Glutamatergic neuron (in vitro differentiated cells): ENCODE measurements at regions not wholly inside any gene's neighbourhood (a gene's known extent, or its start where the extent isn't known, plus 50 kb on each side); places are given as distances from the start of the nearest gene placed in this dataset.
A peak's percentile ranks its signal among the peaks of the same experiment; 100 is the strongest.

ENCODE experiments used
- DNase-seq: peaks from one replicate; pipeline ENCODE4 v3.0.0; 2022
- H3K27ac Mint-ChIP-seq: one replicate; pipeline ENCODE4 v1.8.0; 2020; ENCODE audit warnings: mild to moderate bottlenecking, mixed read lengths, inconsistent platforms; ENCODE audit not compliant: unreplicated experiment
- H3K27me3 Mint-ChIP-seq: one replicate; pipeline ENCODE4 v1.8.0; 2020; ENCODE audit warnings: mild to moderate bottlenecking, moderate library complexity, mixed read lengths, inconsistent platforms; ENCODE audit not compliant: unreplicated experiment
- H3K36me3 Mint-ChIP-seq: one replicate; pipeline ENCODE4 v1.8.0; 2020; ENCODE audit warnings: mild to moderate bottlenecking, mixed read lengths, inconsistent platforms; ENCODE audit not compliant: unreplicated experiment
- H3K4me1 Mint-ChIP-seq: one replicate; pipeline ENCODE4 v1.8.0; 2020; ENCODE audit warnings: mild to moderate bottlenecking, low read depth, mixed read lengths, inconsistent platforms; ENCODE audit not compliant: unreplicated experiment
- H3K4me3 Mint-ChIP-seq: one replicate; pipeline ENCODE4 v1.8.0; 2020; ENCODE audit warnings: mild to moderate bottlenecking, mixed read lengths, inconsistent platforms; ENCODE audit not compliant: unreplicated experiment
- H3K9me3 Mint-ChIP-seq: one replicate; pipeline ENCODE4 v1.8.0; 2020; ENCODE audit warnings: mild to moderate bottlenecking, moderate library complexity, mixed read lengths, inconsistent platforms; ENCODE audit not compliant: unreplicated experiment
- TF ChIP-seq, protein P1 (sequence below): fragments of 200-600 bp; sonication (generic); IDR thresholded peaks from one replicate; pipeline ENCODE4 v1.5.0; 2021; ENCODE audit not compliant: partially characterized antibody, unreplicated experiment

DNA sequence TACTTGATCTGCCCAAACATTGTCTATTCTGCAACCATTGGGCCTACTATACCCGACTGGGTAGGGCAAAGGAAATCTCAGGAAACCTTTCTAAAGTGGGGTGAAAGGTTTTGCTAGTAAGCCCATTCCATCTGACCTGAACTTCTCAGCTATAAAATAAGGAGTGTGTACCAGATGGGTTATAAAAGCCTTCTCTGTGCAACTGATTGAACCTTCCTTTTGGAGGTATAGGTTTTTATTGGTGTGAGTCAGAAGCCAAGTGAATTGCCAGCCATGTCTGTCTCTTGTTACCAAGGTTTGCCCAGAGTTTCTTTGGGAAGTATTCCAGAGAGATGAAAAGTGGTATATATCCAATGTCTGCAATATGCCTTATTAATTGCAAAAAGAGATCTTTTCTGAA, 1271.0 kb upstream of the WWC1 start:
- Mint-ChIP-seq H3K4me1 (no peaks in the 10 kb centered on the region), H3K9me3 (no peaks in the 10 kb centered on the region), H3K4me3 (no peak overlapping the region), H3K27me3 (no peaks in the 10 kb centered on the region), H3K36me3 (no peaks in the 10 kb centered on the region), H3K27ac (no peak overlapping the region)
- no peak for DNase-seq
- TF ChIP-seq, protein P1, sequence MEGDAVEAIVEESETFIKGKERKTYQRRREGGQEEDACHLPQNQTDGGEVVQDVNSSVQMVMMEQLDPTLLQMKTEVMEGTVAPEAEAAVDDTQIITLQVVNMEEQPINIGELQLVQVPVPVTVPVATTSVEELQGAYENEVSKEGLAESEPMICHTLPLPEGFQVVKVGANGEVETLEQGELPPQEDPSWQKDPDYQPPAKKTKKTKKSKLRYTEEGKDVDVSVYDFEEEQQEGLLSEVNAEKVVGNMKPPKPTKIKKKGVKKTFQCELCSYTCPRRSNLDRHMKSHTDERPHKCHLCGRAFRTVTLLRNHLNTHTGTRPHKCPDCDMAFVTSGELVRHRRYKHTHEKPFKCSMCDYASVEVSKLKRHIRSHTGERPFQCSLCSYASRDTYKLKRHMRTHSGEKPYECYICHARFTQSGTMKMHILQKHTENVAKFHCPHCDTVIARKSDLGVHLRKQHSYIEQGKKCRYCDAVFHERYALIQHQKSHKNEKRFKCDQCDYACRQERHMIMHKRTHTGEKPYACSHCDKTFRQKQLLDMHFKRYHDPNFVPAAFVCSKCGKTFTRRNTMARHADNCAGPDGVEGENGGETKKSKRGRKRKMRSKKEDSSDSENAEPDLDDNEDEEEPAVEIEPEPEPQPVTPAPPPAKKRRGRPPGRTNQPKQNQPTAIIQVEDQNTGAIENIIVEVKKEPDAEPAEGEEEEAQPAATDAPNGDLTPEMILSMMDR, result no peak

DNA sequence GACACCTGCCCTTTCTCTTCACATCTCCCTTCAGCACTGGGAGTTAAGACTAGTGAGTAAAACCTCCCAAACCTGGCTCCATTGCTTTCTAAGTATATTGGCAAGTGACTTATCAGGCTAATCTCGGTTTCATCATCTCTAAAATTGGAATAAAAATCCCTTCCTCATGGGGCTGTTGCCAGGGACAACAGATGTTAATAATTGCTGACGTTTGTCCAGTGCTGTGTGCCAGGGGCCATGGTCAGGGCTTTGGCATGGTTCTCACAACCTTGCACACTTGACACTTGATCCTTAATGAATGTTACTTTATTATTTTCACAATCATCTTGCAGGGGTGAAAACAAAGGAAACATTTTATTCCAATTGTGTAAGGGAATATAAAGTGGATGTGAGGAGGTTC, 1262.0 kb upstream of the WWC1 start:
- peaks cover 5% of the 10 kb centered on the region for H3K4me1 Mint-ChIP-seq
- TF ChIP-seq, protein P1, result no peak
- no peaks in the 10 kb centered on the region for H3K27me3 Mint-ChIP-seq
- no peak overlapping the region for H3K4me3 Mint-ChIP-seq
- no peak for DNase-seq
- H3K9me3 Mint-ChIP-seq, result no peaks in the 10 kb centered on the region
- H3K36me3 Mint-ChIP-seq, result no peaks in the 10 kb centered on the region
- no peak overlapping the region for H3K27ac Mint-ChIP-seq

DNA sequence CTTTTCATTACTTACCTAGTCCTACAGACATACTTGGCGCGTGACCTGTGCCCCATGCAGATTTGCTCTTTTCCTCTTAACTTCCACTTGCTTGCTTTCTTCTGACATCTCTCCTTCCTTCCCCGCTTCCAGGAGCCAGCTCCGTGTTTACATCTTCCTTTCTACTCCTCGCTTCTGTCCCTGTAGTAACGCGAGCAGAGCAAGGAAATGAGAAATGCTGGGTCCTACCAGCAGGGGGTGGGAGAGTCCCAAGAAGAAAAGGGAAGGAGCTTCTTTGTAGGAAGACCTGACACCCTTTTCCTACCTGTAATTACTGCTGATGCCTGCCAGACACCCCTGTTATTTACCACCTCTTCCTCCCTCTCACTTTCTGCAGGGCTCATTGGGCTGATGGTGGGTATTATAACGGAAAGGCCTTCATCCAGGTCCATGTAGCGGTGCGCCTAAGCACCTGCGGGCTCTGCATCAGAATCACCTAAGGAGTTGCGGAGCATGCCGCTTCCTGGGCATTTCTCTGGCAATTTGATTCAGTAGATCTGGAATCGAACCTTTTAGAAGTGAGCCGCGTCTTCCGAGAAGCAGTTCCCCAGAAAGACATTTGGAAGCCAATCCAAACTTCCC, 1260.8 kb upstream of the WWC1 start:
- Mint-ChIP-seq H3K27ac (no peak overlapping the region), H3K36me3 (no peaks in the 10 kb centered on the region), H3K4me1 (peaks cover 5% of the 10 kb centered on the region), H3K9me3 (no peaks in the 10 kb centered on the region), H3K4me3 (no peak overlapping the region), H3K27me3 (no peaks in the 10 kb centered on the region)
- TF ChIP-seq, protein P1, result peak; percentile 69
- peak; percentile 44 for DNase-seq

DNA sequence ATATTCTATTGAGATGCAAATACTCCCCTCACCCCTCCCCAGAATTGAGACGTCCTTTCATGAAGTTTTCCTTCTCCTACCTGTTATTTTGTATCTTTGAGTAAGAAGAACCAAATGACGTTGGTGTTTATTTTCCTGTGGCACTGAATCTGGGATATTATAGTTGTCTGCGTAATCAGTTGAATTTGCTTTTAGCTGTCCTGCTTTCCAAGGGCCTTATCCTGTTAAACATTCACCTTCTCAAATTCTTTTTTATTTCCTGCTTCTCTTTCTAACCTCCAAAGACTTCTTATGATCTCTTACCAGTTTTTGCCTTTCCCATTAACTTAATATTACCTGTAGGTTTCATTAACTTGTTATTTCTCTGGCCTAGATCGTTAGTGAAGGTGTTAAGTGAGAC, 1254.9 kb upstream of the WWC1 start:
- H3K36me3 Mint-ChIP-seq, result no peaks in the 10 kb centered on the region
- no peak for DNase-seq
- H3K27me3 Mint-ChIP-seq, result no peaks in the 10 kb centered on the region
- H3K4me1 Mint-ChIP-seq, result no peaks in the 10 kb centered on the region
- H3K27ac Mint-ChIP-seq, result no peak overlapping the region
- H3K9me3 Mint-ChIP-seq, result no peaks in the 10 kb centered on the region
- TF ChIP-seq, protein P1, result no peak
- no peak overlapping the region for H3K4me3 Mint-ChIP-seq

DNA sequence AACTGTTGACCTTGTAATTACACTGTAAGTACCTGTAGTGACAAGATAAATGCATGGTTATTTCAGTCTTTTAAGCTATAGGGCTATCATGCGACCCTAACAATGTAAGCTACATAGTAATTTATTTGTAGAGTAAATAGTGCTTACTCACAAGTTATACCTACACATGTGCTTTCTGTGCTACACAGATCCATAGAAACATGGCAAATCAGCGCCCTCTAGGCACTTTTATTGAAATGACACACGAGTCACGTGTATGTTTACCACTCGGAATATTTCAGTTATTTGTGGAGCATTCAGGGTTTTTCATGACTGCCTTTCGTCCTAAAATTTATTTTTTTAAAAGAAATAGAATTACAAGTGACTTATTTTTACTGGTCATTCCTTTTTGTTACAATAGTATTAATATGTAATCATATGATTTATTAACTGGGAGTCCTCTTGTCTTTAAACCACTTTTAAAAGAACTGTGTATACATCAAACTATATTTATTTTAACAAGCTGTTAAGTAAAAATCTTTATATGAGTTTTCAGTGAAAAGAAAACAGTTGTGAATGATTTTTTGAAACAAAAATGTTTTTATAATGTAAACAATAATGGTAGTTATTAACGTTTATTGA, 1242.3 kb upstream of the WWC1 start:
- Mint-ChIP-seq H3K27me3 (peaks cover 3% of the 10 kb centered on the region), H3K36me3 (no peaks in the 10 kb centered on the region), H3K9me3 (peaks cover 2% of the 10 kb centered on the region), H3K4me3 (no peak overlapping the region), H3K27ac (no peak overlapping the region), H3K4me1 (peaks cover 5% of the 10 kb centered on the region)
- TF ChIP-seq, protein P1, result peak; percentile 72
- DNase-seq, result peak; percentile 40
